NB4 (cell line): ENCODE measurements at regions not wholly inside any gene's neighbourhood (a gene's known extent, or its start where the extent isn't known, plus 50 kb on each side); places are given as distances from the start of the nearest gene placed in this dataset.

ENCODE experiments used
- DNase-seq: peaks from one replicate; pipeline ENCODE4 v3.0.0; 2010; ENCODE audit warnings: low read depth
- H3K4me3 ChIP-seq: one replicate; pipeline ENCODE4 v1.5.1; 2011; ENCODE audit warnings: mild to moderate bottlenecking, low read depth, low read length, moderate library complexity
- CTCF ChIP-seq: IDR thresholded peaks from one replicate; pipeline ENCODE4 v1.5.1; 2012; ENCODE audit warnings: low read depth, low read length
- MAX ChIP-seq: IDR thresholded peaks from 2 replicates; pipeline ENCODE4 v1.6.1; 2011; ENCODE audit warnings: low read depth, low read length
- MYC ChIP-seq: IDR thresholded peaks from 2 replicates; pipeline ENCODE4 v1.6.1; 2011; ENCODE audit warnings: low read depth, low read length
- POLR2A ChIP-seq: IDR thresholded peaks from 2 replicates; pipeline ENCODE4 v1.6.1; 2011; ENCODE audit warnings: mild to moderate bottlenecking; ENCODE audit not compliant: insufficient read length; ENCODE audit errors: extremely low read depth

GRCh38 chr2:238975408-238975807 is 127.5 kb downstream of the TWIST2 start:
- no peak overlapping the region for H3K4me3 ChIP-seq
- TF ChIP-seq POLR2A: no peak
- no peak for TF ChIP-seq MYC
- TF ChIP-seq CTCF: no peak
- TF ChIP-seq MAX: no peak
- DNase-seq: no peak

GRCh38 chr2:238978497-238978896 is 130.6 kb downstream of the TWIST2 start:
- H3K4me3 ChIP-seq: no peak overlapping the region
- TF ChIP-seq POLR2A (no peak), MYC (no peak), MAX (no peak), CTCF (no peak)
- DNase-seq: no peak

DNA sequence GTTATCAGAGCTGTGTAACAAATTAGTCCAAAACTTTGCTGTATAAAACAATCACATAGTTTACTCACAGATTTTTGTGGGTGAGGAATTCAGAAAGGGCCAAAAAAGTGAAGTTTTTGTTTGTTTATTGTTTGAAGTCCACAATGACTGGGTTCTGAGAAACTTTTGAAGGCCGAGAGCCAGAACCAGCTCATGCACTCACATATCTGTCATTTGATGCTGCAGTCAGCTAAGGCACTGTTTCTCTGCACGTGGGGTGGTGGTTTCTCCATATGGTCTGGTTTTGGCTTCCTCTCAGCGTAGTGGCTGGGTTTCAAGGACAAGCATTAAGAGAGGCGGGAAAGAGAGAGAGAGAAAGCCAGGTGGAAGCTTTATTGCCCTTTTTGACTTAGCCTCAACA is 131.8 kb downstream of the TWIST2 start:
- TF ChIP-seq CTCF: no peak
- TF ChIP-seq MAX: no peak
- no peak for TF ChIP-seq POLR2A
- no peak for TF ChIP-seq MYC
- H3K4me3 ChIP-seq: no peak overlapping the region
- DNase-seq: no peak

DNA sequence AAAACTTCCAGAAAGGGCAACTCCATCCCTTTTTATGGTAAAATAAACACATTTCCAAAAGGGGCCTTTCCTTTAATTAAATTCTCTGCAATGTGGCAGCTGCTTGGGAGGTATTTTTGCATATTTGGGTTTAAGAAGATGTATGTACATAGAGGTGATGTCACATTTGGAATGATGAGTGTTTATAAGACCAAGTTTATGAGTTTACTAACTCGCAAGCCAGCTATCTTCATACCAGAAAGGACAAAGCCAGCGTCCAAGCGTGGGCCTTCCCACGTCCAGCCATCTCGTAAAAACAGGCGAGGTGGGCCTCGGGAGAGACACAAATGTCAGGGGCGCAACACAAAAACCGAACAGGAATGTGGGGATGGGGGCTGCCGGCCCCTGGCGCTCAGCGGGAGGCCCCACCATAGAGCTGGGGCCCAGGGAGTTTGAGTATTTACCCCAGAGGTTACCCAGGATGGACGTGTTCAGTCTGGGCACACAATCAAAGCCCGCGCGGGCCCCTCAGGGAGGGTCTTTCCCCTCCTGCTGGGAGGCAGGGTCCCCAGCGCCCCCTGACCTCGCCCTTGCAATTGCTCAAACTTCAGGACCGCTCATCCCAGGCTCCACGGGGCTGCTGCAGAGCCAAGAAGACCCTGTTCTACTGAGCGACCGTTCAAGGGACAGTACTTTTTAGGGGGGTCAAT is 137.3 kb downstream of the TWIST2 start:
- no peak overlapping the region for H3K4me3 ChIP-seq
- TF ChIP-seq MYC (no peak), MAX (no peak), POLR2A (no peak), CTCF (no peak)
- no peak for DNase-seq

- no peak for DNase-seq
- no peak overlapping the region for H3K4me3 ChIP-seq
- no peak for TF ChIP-seq MYC
- TF ChIP-seq POLR2A: no peak
- no peak for TF ChIP-seq CTCF
- TF ChIP-seq MAX: no peak
Measured at GRCh38 chr2:238985931-238986446, 138.1 kb downstream of the TWIST2 start.
